Esophagus muscularis mucosa (tissue), 3 donors: ENCODE measurements at regions not wholly inside any gene's neighbourhood (a gene's known extent, or its start where the extent isn't known, plus 50 kb on each side); places are given as distances from the start of the nearest gene placed in this dataset.

ENCODE experiments used
- CTCF ChIP-seq, 3 experiments: fragments of 200-600 bp in 2 of 3; fragments of 450-650 bp in 1 of 3; sonication (generic) in 2 of 3; IDR thresholded peaks; one replicate each; pipeline ENCODE4 v1.5.1; 2017 to 2019; ENCODE audit warnings: antibody characterized with exemption in 3 of 3, mild to moderate bottlenecking in 2 of 3, moderate library complexity in 1 of 3
- POLR2AphosphoS5 ChIP-seq, 2 donors: sonication (generic); formaldehyde crosslinking; IDR thresholded peaks; one replicate each; pipeline ENCODE4 v1.6.1; 2017; ENCODE audit warnings: antibody characterized with exemption in 2 of 2

- TF ChIP-seq CTCF (IDR thresholded peaks at IDR 0.05) (no peak), POLR2AphosphoS5 (IDR thresholded peaks at IDR 0.05) (no peak)
These were observed 146.9 kb upstream of the FGF13 start for GRCh38 chrX:138858438-138858837.
